DND-41 (cell line): ENCODE measurements at regions not wholly inside any gene's neighbourhood (a gene's known extent, or its start where the extent isn't known, plus 50 kb on each side); places are given as distances from the start of the nearest gene placed in this dataset.

Source experiments
- ATAC-seq: fragments of 200-7000 bp; cut with Tn5 transposase; 3 replicates; pipeline ENCODE4 v1.9.1; 2021; ENCODE audit warnings: low read depth; ENCODE audit not compliant: insufficient read depth
- DNase-seq: peaks from one replicate; pipeline ENCODE4 v3.0.0-alpha.2; 2020
- H2AFZ ChIP-seq: 2 replicates; pipeline ENCODE4 v1.6.0; 2012; ENCODE audit warnings: low read depth, low read length
- H3K27ac ChIP-seq: 2 replicates; pipeline ENCODE4 v1.5.1; 2012; ENCODE audit warnings: low read length, inconsistent platforms
- H3K27me3 ChIP-seq: fragments of 200-600 bp; sonication (generic); 2 replicates; pipeline ENCODE4 v1.6.0; 2012; ENCODE audit warnings: low read length, mild to moderate bottlenecking, inconsistent platforms; ENCODE audit not compliant: insufficient read depth, poor library complexity
- H3K36me3 ChIP-seq: 2 replicates; pipeline ENCODE4 v1.5.1; 2012; ENCODE audit warnings: low read length, inconsistent platforms; ENCODE audit not compliant: insufficient read depth
- H3K4me1 ChIP-seq: 2 replicates; pipeline ENCODE4 v1.5.1; 2012; ENCODE audit warnings: mild to moderate bottlenecking, low read length; ENCODE audit not compliant: insufficient read depth
- H3K4me2 ChIP-seq: 2 replicates; pipeline ENCODE4 v1.6.0; 2012; ENCODE audit warnings: mild to moderate bottlenecking, moderate library complexity, low read length, inconsistent platforms; ENCODE audit not compliant: insufficient read depth
- H3K4me3 ChIP-seq, 2 experiments: fragments of 200-600 bp in 1 of 2; shearing (Covaris generic) in 1 of 2; 2 replicates each; pipeline ENCODE4 v1.5.1; 2012 to 2016; ENCODE audit warnings: inconsistent platforms in 2 of 2, low read length in 2 of 2, mild to moderate bottlenecking in 2 of 2, low read depth in 1 of 2, moderate library complexity in 1 of 2
- H3K79me2 ChIP-seq: 2 replicates; pipeline ENCODE4 v1.6.0; 2012; ENCODE audit warnings: low read length, inconsistent platforms; ENCODE audit not compliant: insufficient read depth
- H3K9ac ChIP-seq: 2 replicates; pipeline ENCODE4 v1.6.0; 2012; ENCODE audit warnings: low read depth, mild to moderate bottlenecking, inconsistent platforms, low read length, moderate library complexity
- H3K9me3 ChIP-seq: 2 replicates; pipeline ENCODE4 v1.5.1; 2012; ENCODE audit warnings: low read length, moderate library complexity, mild to moderate bottlenecking, inconsistent platforms; ENCODE audit not compliant: insufficient read depth, severe bottlenecking
- H4K20me1 ChIP-seq: 2 replicates; pipeline ENCODE4 v1.6.0; 2012; ENCODE audit warnings: low read length; ENCODE audit not compliant: insufficient read depth
- CTCF ChIP-seq: IDR thresholded peaks from 2 replicates; pipeline ENCODE4 v1.5.1; 2012; ENCODE audit warnings: borderline replicate concordance, low read length, moderate library complexity, mild to moderate bottlenecking; ENCODE audit not compliant: poor library complexity, severe bottlenecking; ENCODE audit errors: extremely low read depth
- EZH2 ChIP-seq: IDR thresholded peaks from 3 replicates; pipeline ENCODE4 v1.6.1; 2012; ENCODE audit warnings: borderline replicate concordance, low read depth, mild to moderate bottlenecking, moderate library complexity, low read length, inconsistent platforms; ENCODE audit not compliant: severe bottlenecking

GRCh38 chr1:81345110-81345509 is 455.6 kb upstream of the ADGRL2 start:
- DNase-seq: no peak
- Histone ChIP-seq H3K4me3 (no peak overlapping the region), H3K4me1 (no peaks in the 10 kb centered on the region), H4K20me1 (no peaks in the 10 kb centered on the region), H3K79me2 (no peaks in the 10 kb centered on the region), H2AFZ (no peak overlapping the region), H3K4me2 (no peak overlapping the region), H3K36me3 (no peaks in the 10 kb centered on the region), H3K27ac (no peak overlapping the region), H3K9ac (no peak overlapping the region), H3K9me3 (no peaks in the 10 kb centered on the region), H3K27me3 (no peaks in the 10 kb centered on the region)
- TF ChIP-seq EZH2 (no peak), CTCF (no peak)
- no peak for ATAC-seq

GRCh38 chr1:81340239-81340638 is 460.5 kb upstream of the ADGRL2 start:
- Histone ChIP-seq H4K20me1 (no peaks in the 10 kb centered on the region), H3K79me2 (no peaks in the 10 kb centered on the region), H3K4me1 (no peaks in the 10 kb centered on the region), H2AFZ (no peak overlapping the region), H3K27ac (no peak overlapping the region), H3K9ac (no peak overlapping the region), H3K9me3 (no peaks in the 10 kb centered on the region), H3K36me3 (no peaks in the 10 kb centered on the region), H3K4me2 (no peak overlapping the region), H3K27me3 (no peaks in the 10 kb centered on the region), H3K4me3 (no peak overlapping the region)
- TF ChIP-seq CTCF: no peak
- TF ChIP-seq EZH2: no peak
- no peak for ATAC-seq
- DNase-seq: no peak

GRCh38 chr1:81337226-81337625 is 463.5 kb upstream of the ADGRL2 start:
- no peak overlapping the region for H3K4me3 ChIP-seq
- no peaks in the 10 kb centered on the region for H3K9me3 ChIP-seq
- H3K9ac ChIP-seq: no peak overlapping the region
- no peaks in the 10 kb centered on the region for H3K79me2 ChIP-seq
- no peak overlapping the region for H2AFZ ChIP-seq
- TF ChIP-seq EZH2: no peak
- no peak for TF ChIP-seq CTCF
- no peaks in the 10 kb centered on the region for H4K20me1 ChIP-seq
- no peak for ATAC-seq
- no peak for DNase-seq
- no peaks in the 10 kb centered on the region for H3K27me3 ChIP-seq
- H3K4me2 ChIP-seq: no peak overlapping the region
- H3K36me3 ChIP-seq: no peaks in the 10 kb centered on the region
- H3K4me1 ChIP-seq: no peaks in the 10 kb centered on the region
- no peak overlapping the region for H3K27ac ChIP-seq

GRCh38 chr1:81335876-81336275 is 464.9 kb upstream of the ADGRL2 start:
- no peak overlapping the region for H3K4me2 ChIP-seq
- H3K79me2 ChIP-seq: no peaks in the 10 kb centered on the region
- H3K4me1 ChIP-seq: no peaks in the 10 kb centered on the region
- no peaks in the 10 kb centered on the region for H3K36me3 ChIP-seq
- H4K20me1 ChIP-seq: no peaks in the 10 kb centered on the region
- no peak overlapping the region for H3K9ac ChIP-seq
- H3K4me3 ChIP-seq: no peak overlapping the region
- H3K27ac ChIP-seq: no peak overlapping the region
- ATAC-seq (no peak), DNase-seq (no peak)
- no peak overlapping the region for H2AFZ ChIP-seq
- H3K9me3 ChIP-seq: no peaks in the 10 kb centered on the region
- H3K27me3 ChIP-seq: no peaks in the 10 kb centered on the region
- no peak for TF ChIP-seq EZH2
- TF ChIP-seq CTCF: no peak
